IPS DF 6.9 (cell line): ENCODE measurements at regions not wholly inside any gene's neighbourhood (a gene's known extent, or its start where the extent isn't known, plus 50 kb on each side); places are given as distances from the start of the nearest gene placed in this dataset.

Experiments
- DNase-seq: peaks from one replicate; pipeline ENCODE4 v3.0.0-alpha.2; 2013; ENCODE audit warnings: low read depth, low spot score
- H3K27ac ChIP-seq: one replicate; pipeline ENCODE4 v1.5.1; 2013; ENCODE audit warnings: low read length, control low read depth
- H3K27me3 ChIP-seq: 2 replicates; pipeline ENCODE4 v1.6.1; 2013; ENCODE audit warnings: mild to moderate bottlenecking, low read length; ENCODE audit not compliant: control insufficient read depth, insufficient read depth
- H3K36me3 ChIP-seq: 2 replicates; pipeline ENCODE4 v1.6.1; 2013; ENCODE audit warnings: low read length; ENCODE audit not compliant: control insufficient read depth, insufficient read depth
- H3K4me1 ChIP-seq: 2 replicates; pipeline ENCODE4 v1.6.1; 2013; ENCODE audit warnings: low read length; ENCODE audit not compliant: control insufficient read depth, insufficient read depth
- H3K4me3 ChIP-seq: 2 replicates; pipeline ENCODE4 v1.5.1; 2013; ENCODE audit warnings: mild to moderate bottlenecking, low read length
- H3K9me3 ChIP-seq: 2 replicates; pipeline ENCODE4 v1.6.1; 2013; ENCODE audit warnings: low read length, inconsistent platforms; ENCODE audit not compliant: control insufficient read depth, insufficient read depth
- WGBS: extraction: QIAGEN DNeasy Blood & Tissue Kit; methylation state at CpG from one replicate; pipeline ENCODE4 v1.1.7; 2013; ENCODE audit warnings: mixed read lengths, missing lambda C conversion rate; ENCODE audit not compliant: insufficient read length, insufficient coverage; 5-methylcytosine and 5-hydroxymethylcytosine counted together

- peaks cover 7% of the 10 kb centered on the region; the same call in 1 of the 2 replicates for H3K27me3 ChIP-seq
- no peak for DNase-seq
- peaks cover 2% of the 10 kb centered on the region; the same call in 1 of the 2 replicates for H3K4me1 ChIP-seq
- H3K36me3 ChIP-seq = no peaks in the 10 kb centered on the region
- H3K4me3 ChIP-seq = no peak overlapping the region
- H3K9me3 ChIP-seq = no peaks in the 10 kb centered on the region
- H3K27ac ChIP-seq = no peak overlapping the region
- no CpG with 5 or more reads among the region's 8 CpGs for WGBS
Measured at GRCh38 chr9:129263836-129264235, 85.8 kb upstream of the IER5L start.

DNA sequence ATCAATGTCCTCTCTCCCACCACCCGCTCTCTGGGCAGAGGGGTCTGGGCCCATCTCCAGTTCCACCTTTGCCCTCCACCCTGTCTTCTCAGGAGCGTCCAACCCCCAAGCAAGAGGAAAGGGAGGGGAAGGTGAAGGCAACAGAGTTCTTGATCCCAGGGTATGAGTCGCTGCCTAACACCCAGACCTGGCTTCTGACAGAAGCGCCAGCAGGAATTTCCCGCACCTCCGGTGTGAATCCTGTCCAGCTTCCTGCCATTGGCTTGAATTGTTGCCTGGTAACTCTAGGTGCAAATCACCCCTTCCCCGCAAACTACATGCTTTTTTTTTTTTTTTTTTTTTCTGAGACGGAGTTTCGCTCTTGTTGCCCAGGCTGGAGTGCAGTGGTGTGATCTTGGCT is 84.2 kb upstream of the IER5L start:
- no peak overlapping the region for H3K27ac ChIP-seq
- H3K9me3 ChIP-seq = no peaks in the 10 kb centered on the region
- DNase-seq = no peak
- WGBS = no CpG with 5 or more reads among the region's 9 CpGs
- no peak overlapping the region for H3K4me3 ChIP-seq
- H3K27me3 ChIP-seq = peaks cover 9% of the 10 kb centered on the region; the same call in 1 of the 2 replicates
- H3K4me1 ChIP-seq = peaks cover 2% of the 10 kb centered on the region; the same call in 1 of the 2 replicates
- H3K36me3 ChIP-seq = no peaks in the 10 kb centered on the region

DNA sequence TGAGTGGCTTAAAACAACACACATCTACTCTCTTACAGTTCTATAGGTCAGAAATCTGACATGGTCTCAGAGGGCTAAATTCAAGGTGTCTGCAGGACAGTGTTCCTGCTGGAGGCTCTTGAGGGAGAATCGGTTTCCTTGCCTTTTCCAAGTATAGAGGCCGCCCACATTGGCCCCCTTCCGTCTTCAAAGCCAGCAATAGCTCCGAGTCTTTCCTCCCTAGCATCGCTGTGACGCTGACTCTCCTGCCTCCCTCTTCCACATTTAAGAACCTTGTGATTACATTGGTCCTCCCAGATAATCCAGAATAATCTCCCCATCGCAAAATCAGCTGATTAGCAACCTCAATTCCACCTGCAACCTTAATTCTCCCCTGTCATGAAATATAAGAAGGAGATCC is 81.3 kb upstream of the IER5L start:
- Histone ChIP-seq H3K4me3 (no peak overlapping the region), H3K27me3 (peaks cover 9% of the 10 kb centered on the region; the same call in 1 of the 2 replicates), H3K9me3 (no peaks in the 10 kb centered on the region), H3K27ac (no peak overlapping the region), H3K4me1 (peaks cover 2% of the 10 kb centered on the region; the same call in 1 of the 2 replicates), H3K36me3 (no peaks in the 10 kb centered on the region)
- no peak for DNase-seq
- no CpG with 5 or more reads among the region's 7 CpGs for WGBS

DNA sequence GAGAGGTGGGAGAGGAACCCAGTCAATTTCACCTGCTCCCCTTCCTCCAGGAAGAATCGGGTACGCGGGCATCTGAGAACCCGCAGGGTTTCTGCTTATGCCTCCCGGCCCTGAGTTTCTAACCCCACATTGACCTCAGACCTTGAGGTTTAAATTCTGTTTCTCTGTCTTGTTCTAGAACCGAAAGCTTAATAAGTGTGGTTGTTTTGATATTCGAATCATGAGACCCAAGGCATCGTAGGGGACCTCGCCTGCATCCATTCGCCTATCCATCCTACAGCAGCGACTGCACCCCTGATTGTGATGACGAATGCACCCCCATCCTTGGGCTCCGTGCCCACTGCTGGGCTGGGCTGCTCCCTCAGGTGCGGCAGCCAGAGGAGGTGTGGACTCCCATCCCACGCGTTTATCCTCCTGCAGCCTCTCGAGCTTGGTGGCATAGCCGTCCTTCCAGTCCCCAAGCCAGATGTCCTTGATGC is 80.8 kb upstream of the IER5L start:
- Histone ChIP-seq H3K36me3 (no peaks in the 10 kb centered on the region), H3K4me3 (no peak overlapping the region), H3K4me1 (peaks cover 3% of the 10 kb centered on the region), H3K27me3 (peaks cover 9% of the 10 kb centered on the region; the same call in 1 of the 2 replicates), H3K27ac (no peak overlapping the region), H3K9me3 (no peaks in the 10 kb centered on the region)
- no CpG with 5 or more reads among the region's 18 CpGs for WGBS
- DNase-seq = no peak

GRCh38 chr9:129258124-129258822 is 80.2 kb upstream of the IER5L start:
- no peaks in the 10 kb centered on the region for H3K9me3 ChIP-seq
- H3K36me3 ChIP-seq = no peaks in the 10 kb centered on the region
- peaks cover 9% of the 10 kb centered on the region; the same call in 1 of the 2 replicates for H3K27me3 ChIP-seq
- WGBS = no CpG with 5 or more reads among the region's 62 CpGs
- H3K4me3 ChIP-seq = no peak overlapping the region
- H3K4me1 ChIP-seq = peaks cover 7% of the 10 kb centered on the region
- DNase-seq = peak; percentile 80
- no peak overlapping the region for H3K27ac ChIP-seq

GRCh38 chr9:129256959-129257713 is 79.1 kb upstream of the IER5L start:
- no peaks in the 10 kb centered on the region for H3K36me3 ChIP-seq
- peaks cover 7% of the 10 kb centered on the region for H3K4me1 ChIP-seq
- no peak overlapping the region for H3K27ac ChIP-seq
- H3K27me3 ChIP-seq = peaks cover 9% of the 10 kb centered on the region; the same call in 1 of the 2 replicates
- no peak overlapping the region for H3K4me3 ChIP-seq
- WGBS = no CpG with 5 or more reads among the region's 13 CpGs
- H3K9me3 ChIP-seq = no peaks in the 10 kb centered on the region
- no peak for DNase-seq

DNA sequence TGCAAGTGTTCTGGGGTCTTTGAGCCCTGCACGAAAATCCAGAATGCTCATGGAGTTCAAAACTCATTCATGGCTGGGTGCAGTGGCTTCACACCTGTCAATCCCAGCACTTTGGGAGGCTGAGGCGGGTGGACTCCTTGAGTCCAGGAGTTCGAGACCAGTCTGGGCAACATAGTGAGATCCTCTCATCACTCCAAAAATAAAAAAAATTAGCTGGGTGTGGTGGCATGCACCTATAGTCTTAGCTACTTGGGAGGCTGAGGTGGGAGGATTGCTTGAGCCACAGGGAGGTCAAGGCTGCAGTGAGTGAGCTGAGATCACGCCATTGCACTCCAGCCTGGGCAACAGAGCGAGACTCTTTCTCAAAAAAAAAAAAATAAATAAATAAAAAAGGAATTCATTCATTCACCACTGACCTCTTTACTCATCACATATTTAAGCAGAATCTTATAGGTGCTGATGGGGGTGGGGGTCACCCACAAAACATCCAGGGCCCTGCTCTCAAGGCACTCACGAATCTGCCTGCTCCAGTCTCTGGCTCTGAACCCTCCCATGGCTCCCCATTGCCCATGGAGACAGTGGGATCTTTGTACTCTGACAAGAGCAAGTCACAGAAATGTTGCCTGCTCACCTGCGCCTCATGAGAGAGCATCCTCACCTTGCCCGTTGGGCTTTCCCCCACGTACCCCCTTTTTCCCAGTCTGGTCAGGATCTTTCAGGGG is 76.7 kb upstream of the IER5L start:
- H3K27me3 ChIP-seq = peaks cover 9% of the 10 kb centered on the region; the same call in 1 of the 2 replicates
- no peak overlapping the region for H3K27ac ChIP-seq
- no CpG with 5 or more reads among the region's 9 CpGs for WGBS

GRCh38 chr9:129253803-129254381 is 75.8 kb upstream of the IER5L start:
- H3K27ac ChIP-seq = no peak overlapping the region
- no peak overlapping the region for H3K4me3 ChIP-seq
- peaks cover 5% of the 10 kb centered on the region for H3K4me1 ChIP-seq
- no peak for DNase-seq
- H3K36me3 ChIP-seq = no peaks in the 10 kb centered on the region
- H3K27me3 ChIP-seq = peaks cover 2% of the 10 kb centered on the region; the same call in 1 of the 2 replicates
- no peaks in the 10 kb centered on the region for H3K9me3 ChIP-seq
- WGBS = no CpG with 5 or more reads among the region's 23 CpGs

More for the DNA sequence above, 76.7 kb upstream of the IER5L start:
- no peaks in the 10 kb centered on the region for H3K36me3 ChIP-seq
- no peak overlapping the region for H3K4me3 ChIP-seq
- H3K4me1 ChIP-seq = peaks cover 7% of the 10 kb centered on the region
- no peak for DNase-seq
- no peaks in the 10 kb centered on the region for H3K9me3 ChIP-seq

- DNase-seq = no peak
- Histone ChIP-seq H3K4me1 (peaks cover 4% of the 10 kb centered on the region; the same call in 1 of the 2 replicates), H3K36me3 (no peaks in the 10 kb centered on the region), H3K4me3 (no peak overlapping the region), H3K27ac (no peak overlapping the region), H3K27me3 (no peaks in the 10 kb centered on the region; the same call in 1 of the 2 replicates), H3K9me3 (no peaks in the 10 kb centered on the region)
- WGBS = no CpG with 5 or more reads among the region's 28 CpGs
Measured at GRCh38 chr9:129252937-129253802, 75.1 kb upstream of the IER5L start.
